Thymus (tissue), 11 donors: ENCODE measurements at regions not wholly inside any gene's neighbourhood (a gene's known extent, or its start where the extent isn't known, plus 50 kb on each side); places are given as distances from the start of the nearest gene placed in this dataset.

Experiments used
- DNase-seq, 9 donors: peaks; one replicate each; pipeline ENCODE4 v3.0.0-alpha.2; 2013; ENCODE audit warnings: low spot score in 9 of 9, low read depth in 6 of 9, missing footprints in 1 of 9
- H3K27ac ChIP-seq, 2 donors: one replicate each; pipeline ENCODE4 v1.5.1; 2013; ENCODE audit warnings: control low read depth in 1 of 2, low read depth in 1 of 2, low read length in 1 of 2, mild to moderate bottlenecking in 1 of 2, moderate library complexity in 1 of 2
- H3K27me3 ChIP-seq, 2 donors: one replicate each; pipeline ENCODE4 v1.5.1; 2013; ENCODE audit warnings: low read length in 1 of 2; ENCODE audit not compliant: control insufficient read depth in 2 of 2, insufficient read depth in 1 of 2
- H3K36me3 ChIP-seq, 2 donors: one replicate each; pipeline ENCODE4 v1.5.1; 2013; ENCODE audit warnings: low read length in 1 of 2, mild to moderate bottlenecking in 1 of 2, moderate library complexity in 1 of 2; ENCODE audit not compliant: control insufficient read depth in 2 of 2, insufficient read depth in 2 of 2
- H3K4me1 ChIP-seq, 2 donors: one replicate each; pipeline ENCODE4 v1.5.1; 2013; ENCODE audit warnings: low read length in 2 of 2; ENCODE audit not compliant: control insufficient read depth in 2 of 2, insufficient read depth in 2 of 2
- H3K4me3 ChIP-seq, 2 donors: one replicate each; pipeline ENCODE4 v1.5.1; 2013; ENCODE audit warnings: low read length in 2 of 2, control low read depth in 1 of 2, mild to moderate bottlenecking in 1 of 2
- H3K9me3 ChIP-seq, 2 donors: one replicate each; pipeline ENCODE4 v1.5.1; 2013; ENCODE audit warnings: low read length in 1 of 2, mild to moderate bottlenecking in 1 of 2; ENCODE audit not compliant: control insufficient read depth in 2 of 2, insufficient read depth in 1 of 2
- WGBS: extraction: QIAGEN DNeasy Blood & Tissue Kit; methylation state at CpG from one replicate; pipeline ENCODE4 v1.1.7; 2013; 5-methylcytosine and 5-hydroxymethylcytosine counted together
- donor health status: healthy.

DNA sequence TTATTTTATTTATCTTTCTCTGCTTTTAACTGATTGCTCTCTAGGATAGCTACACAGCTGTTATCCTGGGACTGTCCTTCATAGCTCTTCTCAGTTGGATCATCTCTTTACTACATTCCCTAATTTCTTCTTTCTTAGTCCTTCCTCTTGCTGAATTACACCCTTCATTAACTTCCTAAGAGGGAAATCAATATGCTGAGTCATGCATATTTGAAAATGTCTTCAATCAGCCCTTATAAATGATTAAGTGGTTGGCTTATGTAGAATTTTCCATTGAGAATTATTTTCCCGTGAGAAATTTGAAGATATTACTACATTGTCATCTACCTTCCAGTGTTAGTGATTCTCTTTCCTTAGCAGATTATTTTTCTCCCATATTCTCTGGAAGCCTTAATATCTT lies 214.2 kb downstream of the SOCS6 start:
- no peak overlapping the region for H3K4me3 ChIP-seq
- no peaks in the 10 kb centered on the region for H3K4me1 ChIP-seq
- H3K9me3 ChIP-seq, result no peaks in the 10 kb centered on the region
- H3K27me3 ChIP-seq, result no peaks in the 10 kb centered on the region
- 96% methylated on average over 1 of the region's 1 CpG for WGBS
- H3K36me3 ChIP-seq, result no peaks in the 10 kb centered on the region
- H3K27ac ChIP-seq, result no peak overlapping the region
- no peak for DNase-seq

DNA sequence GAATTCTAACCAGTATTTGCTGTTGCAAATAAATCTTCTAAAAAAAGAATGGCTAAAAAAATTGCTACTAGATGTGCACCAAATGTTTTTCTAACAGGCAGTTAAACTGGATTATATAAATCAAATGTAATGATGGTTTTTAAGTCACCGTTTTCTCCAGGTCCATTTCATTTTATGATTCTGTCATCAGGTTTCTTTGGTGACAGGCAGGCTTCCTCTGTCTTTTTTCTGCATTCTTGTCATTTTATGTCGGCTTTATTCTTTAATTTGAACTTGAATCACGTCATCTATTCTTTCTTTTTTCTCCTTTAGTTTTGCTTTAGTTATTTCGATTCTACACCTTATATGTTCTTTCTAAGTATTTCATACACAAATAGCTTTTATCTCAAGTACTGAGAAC lies 212.5 kb downstream of the SOCS6 start:
- 91% methylated on average over 4 of the region's 4 CpGs for WGBS
- Histone ChIP-seq H3K36me3 (no peaks in the 10 kb centered on the region), H3K27me3 (no peaks in the 10 kb centered on the region), H3K9me3 (no peaks in the 10 kb centered on the region), H3K4me1 (no peaks in the 10 kb centered on the region), H3K27ac (no peak overlapping the region), H3K4me3 (no peak overlapping the region)
- DNase-seq, result no peak

DNA sequence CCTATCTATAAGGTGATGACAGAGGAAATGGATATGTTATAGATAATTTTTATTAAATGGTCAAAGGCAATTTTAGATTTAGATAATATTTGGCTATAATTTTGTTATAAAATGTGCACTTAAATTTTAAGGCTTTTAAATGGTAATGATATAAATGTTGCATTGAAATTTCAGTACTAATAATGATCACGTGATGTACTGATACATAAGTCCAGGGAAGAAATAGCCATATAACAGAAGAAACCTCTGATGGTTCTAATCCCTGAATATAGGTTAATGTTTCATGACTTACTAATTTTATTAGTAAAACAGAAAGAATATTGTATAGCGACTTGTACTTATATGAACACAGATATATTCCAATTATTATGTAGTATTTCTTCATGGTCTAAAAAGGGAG lies 211.9 kb downstream of the SOCS6 start:
- H3K27ac ChIP-seq, result no peak overlapping the region
- no peak for DNase-seq
- WGBS, result 98% methylated on average over 2 of the region's 2 CpGs
- H3K4me3 ChIP-seq, result no peak overlapping the region
- no peaks in the 10 kb centered on the region for H3K27me3 ChIP-seq
- no peaks in the 10 kb centered on the region for H3K9me3 ChIP-seq
- H3K4me1 ChIP-seq, result no peaks in the 10 kb centered on the region
- no peaks in the 10 kb centered on the region for H3K36me3 ChIP-seq

DNA sequence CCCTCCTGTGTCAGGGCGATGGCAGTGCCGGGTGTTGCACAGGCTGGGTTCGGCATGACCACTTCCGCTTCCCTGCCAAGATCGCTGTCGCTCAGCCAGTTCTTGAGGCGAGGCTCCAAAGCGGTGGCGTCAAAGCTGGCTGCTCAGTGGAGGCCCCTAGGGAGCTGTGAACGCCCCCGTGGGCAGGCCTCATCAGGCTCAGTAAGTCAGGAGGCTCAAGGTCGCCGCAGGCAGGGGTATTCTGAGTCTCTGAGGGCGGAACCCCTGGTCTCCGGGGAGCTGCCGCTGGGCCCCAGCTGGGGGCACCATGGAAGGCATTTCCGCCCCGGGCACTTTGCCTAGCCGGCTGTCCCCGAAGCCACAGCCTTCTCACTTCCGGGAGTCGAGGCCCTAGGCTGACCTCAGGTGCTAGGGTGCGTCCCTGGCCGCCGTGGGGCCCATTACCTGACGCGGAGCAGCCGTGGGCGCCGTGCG lies 210.4 kb downstream of the SOCS6 start:
- no peaks in the 10 kb centered on the region for H3K4me1 ChIP-seq
- no peaks in the 10 kb centered on the region for H3K9me3 ChIP-seq
- no peak for DNase-seq
- no peaks in the 10 kb centered on the region for H3K36me3 ChIP-seq
- no peak overlapping the region for H3K4me3 ChIP-seq
- 92% methylated on average over 31 of the region's 31 CpGs for WGBS
- H3K27me3 ChIP-seq, result no peaks in the 10 kb centered on the region
- no peak overlapping the region for H3K27ac ChIP-seq

DNA sequence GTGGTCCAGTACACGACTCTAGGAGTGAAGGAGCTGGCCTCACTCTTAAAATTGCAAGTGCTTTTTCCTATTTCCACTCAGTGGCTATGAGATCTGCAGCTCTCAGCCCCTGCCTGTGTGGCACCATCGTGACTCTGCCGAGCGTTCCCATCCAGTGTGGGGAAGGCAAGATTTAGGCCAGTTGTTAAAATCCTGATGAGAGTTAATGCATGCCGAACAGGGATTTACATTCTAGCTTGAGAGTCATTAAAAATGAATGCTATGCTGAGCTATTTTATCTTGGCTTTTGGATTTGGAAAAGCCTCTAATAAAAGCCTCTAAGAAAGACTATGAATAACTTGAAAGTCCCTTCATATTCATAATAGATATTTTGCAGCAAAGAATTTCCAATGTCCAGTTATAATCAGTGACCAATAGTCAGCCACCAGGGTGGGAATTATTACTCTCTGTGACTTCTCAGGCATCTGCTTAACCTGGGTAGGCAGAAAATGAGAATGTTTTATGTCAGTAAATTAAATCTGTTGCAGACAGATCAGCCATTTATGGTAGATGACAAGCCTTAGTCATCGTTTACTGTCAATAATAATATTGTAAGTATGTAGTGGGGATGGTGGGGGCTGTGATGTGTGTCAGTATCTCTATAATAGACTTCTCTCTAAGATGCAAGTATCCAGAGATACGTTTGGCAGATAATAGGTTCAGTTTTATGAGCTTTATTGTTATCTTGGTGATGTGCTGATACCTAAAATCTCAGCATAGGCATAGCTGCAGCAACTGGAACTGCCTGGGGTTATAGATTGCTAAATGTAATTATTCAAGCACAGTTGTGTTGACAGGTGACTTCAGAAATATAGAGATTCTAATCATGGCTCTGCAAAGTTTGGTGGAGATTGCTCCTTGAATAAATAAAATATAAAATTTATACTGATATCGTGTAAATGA lies 207.8 kb downstream of the SOCS6 start:
- H3K4me3 ChIP-seq, result no peak overlapping the region
- no peak overlapping the region for H3K27ac ChIP-seq
- H3K27me3 ChIP-seq, result no peaks in the 10 kb centered on the region
- WGBS, result 93% methylated on average over 8 of the region's 8 CpGs
- H3K4me1 ChIP-seq, result no peaks in the 10 kb centered on the region
- H3K9me3 ChIP-seq, result no peaks in the 10 kb centered on the region
- DNase-seq, result no peak
- H3K36me3 ChIP-seq, result no peaks in the 10 kb centered on the region

DNA sequence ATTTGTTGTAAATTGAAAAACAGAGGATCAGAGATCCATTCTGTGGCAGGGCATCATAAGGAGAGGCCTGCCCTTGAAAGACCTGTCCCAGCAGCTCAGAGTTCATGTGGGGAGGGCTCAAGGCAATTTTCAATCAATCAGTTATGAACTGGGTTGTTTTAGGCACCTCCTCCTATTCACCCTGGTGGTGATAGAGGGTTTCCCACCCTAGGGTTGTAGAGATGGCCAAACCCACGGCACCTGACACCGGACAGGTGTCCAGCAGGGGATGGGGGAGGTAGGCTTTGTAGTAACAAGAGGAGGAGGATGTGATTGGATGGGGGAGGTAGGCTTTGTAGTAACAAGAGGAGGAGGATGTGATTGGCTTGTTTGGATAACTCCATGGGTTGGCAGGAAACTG lies 205.7 kb downstream of the SOCS6 start:
- H3K27me3 ChIP-seq, result no peaks in the 10 kb centered on the region
- H3K36me3 ChIP-seq, result no peaks in the 10 kb centered on the region
- H3K4me1 ChIP-seq, result no peaks in the 10 kb centered on the region
- H3K4me3 ChIP-seq, result no peak overlapping the region
- no peaks in the 10 kb centered on the region for H3K9me3 ChIP-seq
- no peak for DNase-seq
- H3K27ac ChIP-seq, result no peak overlapping the region
- WGBS, result 98% methylated on average over 2 of the region's 2 CpGs

DNA sequence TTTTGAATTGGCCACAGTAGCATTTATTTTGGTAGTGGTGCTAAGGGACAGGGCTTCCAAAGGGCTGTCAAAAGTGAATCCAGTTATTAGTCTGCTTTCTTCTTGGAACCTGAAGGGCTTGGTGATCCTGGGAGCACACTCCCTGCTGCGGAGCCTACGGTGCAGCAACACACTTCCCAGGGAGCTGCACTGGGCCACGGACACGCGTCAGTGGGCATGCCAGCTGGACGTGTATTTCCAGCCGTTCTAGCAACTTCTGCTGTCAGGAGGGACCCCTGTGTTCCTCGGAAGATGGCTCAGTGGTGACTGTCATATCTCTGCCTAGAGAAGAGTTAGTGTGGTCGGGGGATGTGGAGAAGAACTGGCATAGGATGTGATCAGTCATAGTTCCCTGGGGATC lies 204.6 kb downstream of the SOCS6 start:
- Histone ChIP-seq H3K27me3 (no peaks in the 10 kb centered on the region), H3K4me3 (no peak overlapping the region), H3K27ac (no peak overlapping the region), H3K36me3 (no peaks in the 10 kb centered on the region), H3K4me1 (no peaks in the 10 kb centered on the region), H3K9me3 (no peaks in the 10 kb centered on the region)
- DNase-seq, result no peak
- 96% methylated on average over 9 of the region's 9 CpGs for WGBS

DNA sequence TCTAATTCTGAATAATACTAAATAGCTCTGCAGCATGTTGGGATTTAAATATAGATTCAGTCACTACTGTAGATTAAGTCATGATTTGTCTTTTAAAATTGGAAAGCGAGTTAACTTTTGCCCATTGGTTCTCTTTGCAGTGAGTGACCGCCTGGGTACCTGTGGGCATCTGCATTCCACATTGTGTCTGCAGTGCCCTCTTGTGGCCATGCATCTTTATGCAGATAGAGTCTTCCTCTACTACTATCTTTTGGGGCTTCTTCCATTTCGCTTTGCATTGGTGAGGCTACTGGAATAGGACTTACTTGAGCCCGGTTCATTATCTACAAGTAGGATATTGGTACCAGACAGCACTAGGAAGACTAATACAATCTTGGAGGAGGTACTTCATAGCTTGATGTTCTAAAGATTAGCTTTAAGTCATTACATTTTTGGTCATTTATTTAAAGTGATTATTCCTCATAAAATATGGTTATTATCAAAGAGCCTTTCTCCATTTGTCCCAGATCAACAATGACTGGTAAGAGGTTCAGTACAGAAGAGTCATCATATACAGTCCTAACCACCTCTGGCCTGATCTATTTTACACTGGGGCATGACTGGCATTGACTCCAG lies 203.0 kb downstream of the SOCS6 start:
- no peaks in the 10 kb centered on the region for H3K4me1 ChIP-seq
- no peaks in the 10 kb centered on the region for H3K27me3 ChIP-seq
- no peak overlapping the region for H3K27ac ChIP-seq
- no peaks in the 10 kb centered on the region for H3K36me3 ChIP-seq
- WGBS, result 85% methylated on average over 4 of the region's 4 CpGs
- H3K4me3 ChIP-seq, result no peak overlapping the region
- H3K9me3 ChIP-seq, result no peaks in the 10 kb centered on the region
- peak in 8 of 9 donors; percentile 4 to 55 (median 19) for DNase-seq
